HK-2 (cell line): ENCODE measurements at regions not wholly inside any gene's neighbourhood (a gene's known extent, or its start where the extent isn't known, plus 50 kb on each side); places are given as distances from the start of the nearest gene placed in this dataset.

Experiments
- DNase-seq: peaks from one replicate; pipeline ENCODE4 v3.0.0-alpha.2; 2018; ENCODE audit not compliant: unreplicated experiment

DNA sequence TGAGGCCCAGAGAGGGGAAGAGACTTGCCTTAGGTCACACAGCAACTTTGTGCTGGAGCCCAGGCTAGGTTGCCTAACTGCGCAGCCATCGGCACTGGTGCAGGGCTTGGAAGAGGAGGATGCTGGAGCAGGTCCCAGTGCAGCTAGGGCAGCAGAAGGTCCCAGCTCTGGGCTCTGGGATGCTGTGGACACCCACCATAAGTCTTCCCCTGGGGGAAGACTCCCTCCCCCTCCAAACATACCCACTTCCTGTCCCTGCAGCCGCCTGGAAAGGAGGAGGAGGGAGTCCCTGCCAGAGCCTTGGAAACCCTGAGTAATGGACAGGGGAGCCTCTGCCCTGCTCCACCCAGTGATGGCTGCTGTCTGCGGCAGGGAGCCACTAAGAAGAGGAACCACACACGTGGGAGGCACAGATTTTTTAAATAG lies 93.6 kb downstream of the NCR2 start:
- peak; percentile 36 for DNase-seq

DNA sequence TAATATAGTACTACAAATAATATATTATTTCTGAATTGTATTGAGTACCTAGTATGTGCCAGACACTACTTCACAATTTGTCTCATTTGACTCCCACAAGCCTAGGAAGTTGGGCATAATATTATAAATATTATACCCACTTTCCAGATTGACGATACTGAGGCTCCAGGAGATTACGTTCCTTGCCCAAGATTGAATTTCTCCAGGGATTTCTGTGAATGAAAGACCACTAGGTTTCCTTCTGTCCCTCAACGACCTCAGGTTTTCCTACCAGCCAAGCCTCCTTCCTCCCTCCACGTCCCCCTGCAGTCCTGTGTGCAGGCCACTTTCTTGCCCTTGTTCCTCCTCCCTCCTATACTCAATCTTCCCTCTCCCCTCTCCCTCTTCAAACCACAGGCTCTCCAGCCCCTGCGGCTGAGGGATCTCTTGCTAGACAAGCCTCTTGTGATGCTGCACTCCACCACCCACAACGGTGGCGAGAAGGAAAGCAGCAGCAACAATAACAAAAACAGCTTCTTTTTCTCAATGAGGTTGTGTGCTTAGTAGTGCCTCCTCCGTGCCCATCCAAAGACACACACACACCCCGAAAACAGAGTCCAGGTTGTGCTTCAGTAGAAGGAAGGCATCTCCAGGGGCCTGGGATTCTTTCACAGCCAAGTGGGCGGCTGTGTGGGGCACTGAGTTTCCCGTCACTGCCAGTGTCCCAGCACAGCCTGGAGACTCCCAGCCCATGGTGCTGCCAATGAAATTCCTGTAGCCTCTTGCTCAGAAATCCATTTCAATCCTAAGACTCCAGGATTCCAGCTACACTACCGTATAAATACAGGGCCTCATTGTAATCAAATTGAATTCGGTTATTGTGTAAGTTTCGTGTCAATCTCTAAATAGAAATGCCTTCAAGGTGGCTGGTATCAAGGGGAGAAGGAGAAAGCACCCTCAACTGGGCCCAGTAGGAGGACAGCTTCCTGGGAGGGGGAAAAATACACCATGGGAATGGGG lies 94.4 kb downstream of the NCR2 start:
- DNase-seq, result no peak

DNA sequence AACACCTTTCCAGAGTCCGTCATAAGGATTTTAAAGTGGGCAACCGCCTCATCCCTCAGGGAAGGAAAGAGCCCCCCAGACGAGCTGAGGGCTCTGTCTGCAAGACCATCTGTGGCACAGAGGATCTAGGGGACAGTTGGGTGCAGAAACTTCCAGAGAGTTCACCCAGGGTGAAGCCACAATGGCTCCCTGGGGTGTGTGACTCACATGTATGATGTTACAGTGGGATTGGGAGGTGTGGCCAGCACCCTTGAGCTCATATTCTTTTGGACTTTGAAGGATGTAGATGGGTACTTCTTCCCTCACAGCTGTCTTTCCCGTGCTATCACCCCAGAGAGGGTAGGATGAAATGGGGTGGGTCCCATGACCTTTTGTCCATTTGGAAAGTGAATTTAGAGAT lies 95.5 kb downstream of the NCR2 start:
- no peak for DNase-seq

DNA sequence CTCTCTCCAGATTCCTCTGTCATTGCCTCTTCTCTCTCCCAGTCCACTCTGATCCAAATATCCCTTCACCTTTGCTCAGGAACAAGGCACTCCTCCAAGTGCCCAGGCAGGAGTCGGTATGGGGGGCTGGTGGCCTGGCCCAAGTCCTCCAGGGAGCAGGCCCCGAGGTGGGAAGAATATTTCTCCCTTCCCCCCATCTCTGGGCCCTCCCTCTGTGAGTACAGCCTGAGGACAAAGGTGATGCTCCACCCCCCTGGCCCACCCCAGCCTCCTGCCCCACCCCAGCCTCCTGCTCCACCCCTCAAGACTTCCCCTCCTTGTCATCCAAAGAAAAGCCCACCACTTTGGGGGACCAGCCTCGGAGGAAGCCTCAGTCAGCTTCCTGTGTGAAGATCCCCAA lies 96.9 kb downstream of the NCR2 start:
- no peak for DNase-seq

DNA sequence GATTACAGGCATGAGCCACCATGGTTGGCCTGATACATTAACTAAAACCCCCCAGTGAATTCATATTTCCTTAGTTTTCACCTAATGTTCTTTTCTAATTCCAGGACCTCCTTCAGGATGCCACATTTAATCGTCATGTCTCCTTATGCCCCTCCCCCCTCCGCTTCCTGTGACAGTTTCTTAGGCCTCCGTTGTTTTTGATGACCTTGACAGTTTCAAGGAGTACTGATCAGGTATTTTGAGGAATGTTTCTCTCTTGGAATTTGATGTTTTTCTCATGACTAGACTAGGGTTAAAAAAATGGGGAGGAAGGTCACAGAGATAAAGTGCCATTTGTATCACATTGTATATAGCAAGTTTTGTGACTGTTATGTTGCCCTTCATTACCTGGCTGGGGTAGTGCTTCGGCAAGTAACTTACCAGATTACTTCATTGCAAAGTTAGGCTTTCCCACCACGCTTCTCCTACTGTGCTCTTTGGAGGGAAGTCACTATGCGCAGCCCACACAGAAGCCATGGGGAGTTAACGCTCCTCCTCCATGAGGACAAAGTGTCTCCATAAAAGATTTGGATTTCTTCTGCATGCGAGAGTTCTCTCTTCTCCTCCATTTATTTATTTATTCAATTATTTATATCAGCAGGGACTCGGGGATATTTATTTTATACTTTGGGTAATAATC lies 99.5 kb downstream of the NCR2 start:
- no peak for DNase-seq

DNA sequence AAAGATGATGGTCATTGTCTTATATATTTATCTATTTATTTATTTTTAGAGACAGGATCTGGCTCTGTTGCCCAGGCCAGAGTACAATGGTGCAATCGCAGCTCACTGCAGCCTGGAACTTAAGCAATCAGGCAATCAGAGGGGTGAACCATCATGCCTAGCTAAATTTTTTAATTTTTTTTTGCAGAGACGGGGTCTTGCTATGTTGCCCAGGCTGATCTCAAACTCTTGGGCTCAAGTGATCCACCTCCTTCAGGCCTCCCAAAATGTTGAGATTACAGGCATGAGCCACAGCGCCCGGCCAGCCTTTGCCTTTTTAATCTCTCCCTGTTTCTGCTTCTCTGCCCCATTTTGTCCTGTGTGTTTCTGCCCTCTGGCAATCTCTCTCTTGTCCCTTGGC lies 102.2 kb downstream of the NCR2 start:
- no peak for DNase-seq

DNA sequence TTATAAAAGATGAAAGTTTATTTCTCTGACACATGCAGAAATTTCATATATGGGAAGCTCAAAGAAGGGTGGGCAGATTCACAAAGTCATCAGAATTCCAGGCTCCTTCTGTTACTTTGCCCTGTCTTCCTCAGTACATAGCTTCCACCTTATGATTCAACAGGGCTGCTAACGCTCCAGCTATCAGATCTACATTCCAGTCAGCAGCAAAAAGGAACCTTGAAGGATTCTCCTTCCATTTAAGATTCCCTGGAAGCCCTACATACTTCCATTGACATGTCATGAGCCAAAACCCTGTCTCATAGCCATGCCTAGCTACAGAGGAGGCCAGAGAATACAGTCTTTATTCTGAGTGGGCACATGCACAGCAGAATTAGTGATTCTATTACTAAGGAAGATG lies 103.3 kb downstream of the NCR2 start:
- no peak for DNase-seq

DNA sequence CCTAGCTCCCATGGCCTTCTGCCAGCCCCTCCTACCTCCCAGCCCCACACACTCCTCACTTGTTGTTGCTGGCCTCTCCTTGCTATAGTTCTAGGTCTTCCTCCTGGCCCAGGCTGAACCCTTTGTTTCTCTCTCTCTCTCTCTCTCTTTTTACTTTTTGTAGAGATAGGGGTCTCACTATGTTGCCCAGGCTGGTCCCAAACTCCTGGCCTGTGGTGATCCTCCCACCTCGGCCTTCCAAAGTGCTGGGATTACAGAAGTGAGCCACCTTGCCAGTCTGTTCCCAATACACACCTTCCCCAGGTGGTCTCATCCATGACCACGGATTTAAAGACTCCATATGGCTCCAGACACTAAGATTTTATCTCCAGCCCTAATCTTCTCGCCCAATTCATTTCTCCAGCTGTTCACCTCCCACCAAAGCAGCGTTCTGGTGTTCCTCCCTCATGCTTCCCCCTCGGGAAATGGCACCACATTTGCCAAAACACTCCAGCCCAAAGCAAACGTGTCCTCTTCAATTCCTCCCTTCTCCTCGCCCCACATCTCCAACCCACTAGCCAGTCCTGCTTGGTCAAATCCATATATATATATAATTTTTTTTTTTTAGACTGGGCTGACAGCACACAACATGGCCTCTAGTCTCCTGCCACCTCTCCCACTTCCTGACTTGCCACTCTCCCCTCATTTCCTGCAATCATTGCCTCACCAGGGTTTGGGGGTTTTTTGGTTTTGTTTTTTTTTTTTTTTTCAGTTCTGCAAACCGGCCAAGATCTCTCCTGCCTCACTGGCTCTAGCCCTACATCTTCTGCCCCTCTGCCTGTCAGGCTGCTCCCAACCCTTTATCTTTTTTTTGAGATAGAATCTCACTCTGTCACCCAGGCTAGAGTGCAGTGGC lies 104.4 kb downstream of the NCR2 start:
- DNase-seq, result no peak

DNA sequence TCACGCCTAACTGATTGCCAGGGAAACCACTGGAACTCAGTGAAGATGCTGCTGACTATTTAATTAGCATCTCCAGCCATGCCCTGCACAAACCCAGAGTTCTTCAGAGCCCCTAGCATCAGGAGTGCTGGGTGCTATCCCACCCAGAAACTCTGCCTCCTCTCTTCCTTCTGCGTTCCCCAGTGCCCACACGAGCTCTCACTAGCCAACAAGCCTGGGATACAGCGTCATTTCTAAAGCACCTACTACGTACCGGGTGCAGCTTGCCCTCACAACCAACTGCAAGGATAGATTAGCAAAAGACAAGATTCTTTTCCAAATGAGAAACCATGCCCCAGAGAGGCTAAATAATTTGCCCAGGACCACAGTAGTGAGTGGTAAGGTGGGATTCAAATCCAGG lies 105.2 kb upstream of the FOXP4 start:
- no peak for DNase-seq

DNA sequence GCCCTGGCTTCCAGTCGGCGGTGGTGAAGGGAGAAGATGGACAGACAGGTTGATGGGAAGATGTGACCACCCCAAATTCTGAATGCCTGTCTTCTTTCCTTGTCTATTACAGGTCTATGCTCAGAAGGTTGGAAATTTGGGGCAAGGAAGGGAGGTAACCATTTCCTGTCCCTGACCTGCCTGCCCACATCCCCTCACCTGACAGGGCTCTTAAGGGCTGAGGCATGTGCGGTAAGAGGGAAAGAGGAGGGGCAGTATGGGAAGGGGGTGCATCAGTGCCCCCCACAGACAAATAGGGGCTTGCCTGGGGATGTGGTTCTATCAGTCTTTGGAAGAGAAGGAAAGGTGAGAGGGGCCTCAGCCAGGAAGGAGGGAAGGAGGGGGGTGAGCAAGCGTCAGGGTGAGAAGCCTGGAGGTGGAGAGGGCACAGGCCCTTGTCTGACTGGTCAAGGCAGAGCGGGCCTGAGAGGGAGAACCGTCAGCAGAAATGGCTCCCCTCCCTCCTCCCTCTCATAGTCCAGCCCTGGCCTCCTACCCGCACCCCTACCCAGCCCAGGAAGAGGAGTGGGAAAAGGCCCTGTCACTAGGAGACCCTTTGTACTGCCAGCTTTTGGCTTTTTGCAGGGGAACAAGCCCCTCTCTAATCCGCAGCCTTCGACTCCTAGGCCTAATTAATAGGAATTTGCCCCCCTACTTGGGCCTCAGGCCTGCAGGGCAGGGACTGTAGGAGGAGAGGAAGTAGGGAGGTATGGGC lies 104.4 kb upstream of the FOXP4 start:
- DNase-seq, result no peak

DNA sequence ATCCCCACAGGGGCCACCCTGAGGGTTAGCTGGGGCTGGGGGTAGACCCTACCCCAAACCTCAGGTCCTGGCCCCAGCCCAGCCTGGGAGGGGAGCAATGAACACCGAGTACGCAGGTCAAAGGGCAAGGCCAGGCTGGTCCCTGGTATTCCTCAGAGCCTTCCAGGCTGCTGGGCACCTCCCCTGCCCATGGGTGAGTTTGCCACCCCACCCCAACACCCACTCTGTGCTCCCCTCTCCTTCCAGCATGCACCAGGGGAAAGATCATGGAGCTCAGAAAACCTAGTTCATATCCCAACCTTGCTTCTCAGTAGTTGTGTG lies 103.9 kb upstream of the FOXP4 start:
- no peak for DNase-seq

DNA sequence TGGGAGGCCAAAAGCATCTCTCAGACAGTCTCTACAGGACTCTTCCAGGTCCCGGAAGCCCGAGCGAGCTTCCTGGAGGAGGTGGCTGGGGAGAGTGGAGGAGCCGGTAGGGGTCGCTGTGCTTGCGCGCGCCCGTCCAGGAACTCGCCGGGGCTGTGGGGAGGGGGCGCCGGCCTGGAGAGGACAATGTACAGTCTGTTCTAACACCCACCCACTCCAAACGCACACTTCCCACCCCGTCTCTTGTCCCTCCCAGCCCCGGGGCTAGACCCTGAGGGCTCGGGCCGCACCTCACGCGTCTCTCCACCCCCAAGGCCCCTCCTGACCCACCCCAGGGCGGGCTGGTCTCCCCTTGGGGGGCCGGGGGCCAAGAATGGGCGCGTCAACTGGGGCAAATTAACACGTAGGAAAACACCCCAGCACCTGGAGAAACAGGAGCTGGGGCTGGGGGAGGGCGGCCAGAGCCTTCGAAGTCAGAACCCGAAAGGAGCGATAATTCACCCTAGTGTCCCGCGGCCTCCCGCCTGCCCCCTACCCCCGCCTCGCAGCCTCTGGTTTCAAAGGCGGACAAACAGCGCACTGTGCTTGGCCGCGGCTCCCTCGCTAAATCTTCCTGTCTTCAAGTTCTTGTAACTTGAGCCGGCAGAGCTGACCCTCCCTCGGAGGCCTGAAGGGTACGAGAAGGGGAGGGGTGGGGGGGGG lies 103.2 kb upstream of the FOXP4 start:
- no peak for DNase-seq

DNA sequence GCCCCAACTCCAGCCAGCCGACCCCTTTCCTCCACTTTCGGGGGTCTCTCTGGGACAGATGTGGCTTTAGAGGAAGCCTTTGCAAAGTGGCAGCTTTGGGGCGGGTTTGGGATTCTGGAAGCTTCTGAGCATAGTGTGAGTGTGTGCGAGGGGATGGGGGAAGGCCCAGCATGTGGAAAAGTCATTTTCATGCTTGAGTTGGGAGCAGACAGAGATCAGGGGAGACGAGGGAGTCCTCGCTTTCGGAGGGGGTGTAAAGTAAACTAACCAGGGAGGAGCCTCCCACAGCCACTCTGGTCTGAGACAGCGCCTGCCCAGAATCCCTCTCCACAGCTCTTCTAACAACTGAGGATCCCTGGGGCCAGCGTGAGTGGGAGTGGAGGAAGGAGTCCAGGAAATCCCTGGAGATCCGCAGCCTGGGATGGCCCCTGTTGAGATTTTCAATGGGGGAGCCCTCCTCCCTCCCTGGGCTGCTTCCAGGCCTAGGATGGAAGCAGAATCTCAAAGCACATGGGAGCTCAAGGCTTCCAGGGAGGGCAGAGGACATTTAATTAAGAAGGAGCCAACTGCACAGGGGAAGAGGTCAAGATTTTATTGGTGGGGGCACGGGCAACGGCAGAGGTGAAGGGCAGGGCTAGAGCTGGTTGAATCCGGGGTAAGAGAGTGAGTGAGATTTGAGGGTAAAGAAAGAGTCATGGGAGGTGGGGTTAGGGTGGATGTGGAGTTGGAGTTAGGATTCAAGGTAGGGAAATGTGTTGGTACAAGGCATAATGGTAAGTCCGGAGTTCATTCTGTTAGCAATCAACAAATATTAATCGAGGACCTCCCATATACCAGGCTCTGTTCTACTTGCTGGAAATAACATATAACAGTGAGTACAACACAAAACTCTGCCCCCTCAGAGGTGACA lies 102.3 kb upstream of the FOXP4 start:
- DNase-seq, result no peak

DNA sequence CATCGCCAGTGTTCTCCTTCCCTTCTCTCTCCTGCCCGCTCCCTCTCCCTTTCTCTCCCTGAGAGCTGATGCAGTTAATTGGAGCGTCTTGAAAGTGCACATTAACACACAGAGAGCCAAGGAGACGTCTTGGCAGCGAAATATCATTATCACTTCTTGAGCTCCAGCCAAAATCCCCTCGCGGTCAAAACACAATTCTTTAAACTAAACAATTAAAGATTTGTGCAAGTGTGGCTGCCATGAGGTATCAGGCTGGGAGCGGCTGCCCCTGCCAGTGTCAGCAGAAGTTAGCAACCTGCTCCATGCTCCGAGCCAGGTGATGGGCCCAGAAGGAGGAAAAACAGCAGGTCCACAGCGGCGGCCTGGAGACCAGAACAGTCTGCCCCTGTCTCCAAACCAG lies 100.9 kb upstream of the FOXP4 start:
- no peak for DNase-seq

DNA sequence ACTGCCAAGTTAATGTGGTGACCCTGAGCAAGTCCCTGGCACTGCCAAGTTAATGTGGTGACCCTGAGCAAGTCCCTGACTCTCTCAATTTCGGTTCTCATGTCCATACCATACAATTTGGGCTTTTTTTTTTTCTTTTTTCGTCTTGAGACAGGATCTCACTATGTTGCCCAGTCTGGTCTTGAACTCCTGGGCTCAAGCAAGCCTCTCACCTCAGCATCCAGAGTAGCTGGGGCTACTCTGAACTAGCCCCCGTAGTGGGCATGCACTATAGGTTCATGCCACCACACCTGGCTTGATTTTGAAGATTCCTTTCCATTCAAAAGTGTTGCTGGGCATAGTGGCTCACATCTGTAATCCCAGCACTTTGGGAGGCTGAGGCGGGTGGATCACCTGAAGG lies 100.0 kb upstream of the FOXP4 start:
- no peak for DNase-seq

DNA sequence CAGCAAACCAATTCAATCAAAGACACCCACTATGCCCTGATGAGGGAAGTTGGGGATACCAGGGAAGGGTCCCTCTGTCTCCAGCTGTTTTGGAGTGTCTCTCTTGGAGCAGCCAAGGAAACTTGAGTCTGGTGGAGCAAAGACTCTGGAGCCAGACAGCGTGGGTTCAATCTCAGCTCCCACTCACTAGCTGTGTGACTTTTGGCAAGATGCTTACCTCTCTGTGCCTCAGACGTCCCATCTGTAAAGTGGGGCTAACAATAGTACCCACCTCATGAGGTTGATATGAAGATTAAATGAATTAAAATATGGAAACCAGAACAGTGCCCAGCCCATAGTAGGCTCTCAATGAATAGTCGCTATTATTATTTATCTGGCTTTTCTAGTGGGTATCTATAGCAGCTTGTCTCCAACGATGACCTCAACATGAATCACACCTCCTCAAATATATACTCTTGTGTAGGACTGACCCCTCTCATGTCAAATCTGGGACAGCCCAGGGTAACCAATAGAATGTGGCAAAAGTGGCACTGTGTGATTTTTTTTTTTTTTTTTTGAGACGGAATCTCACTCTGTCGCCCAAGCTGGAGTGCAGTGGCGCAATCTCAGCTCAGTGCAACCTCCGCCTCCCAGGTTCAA lies 99.2 kb upstream of the FOXP4 start:
- no peak for DNase-seq

DNA sequence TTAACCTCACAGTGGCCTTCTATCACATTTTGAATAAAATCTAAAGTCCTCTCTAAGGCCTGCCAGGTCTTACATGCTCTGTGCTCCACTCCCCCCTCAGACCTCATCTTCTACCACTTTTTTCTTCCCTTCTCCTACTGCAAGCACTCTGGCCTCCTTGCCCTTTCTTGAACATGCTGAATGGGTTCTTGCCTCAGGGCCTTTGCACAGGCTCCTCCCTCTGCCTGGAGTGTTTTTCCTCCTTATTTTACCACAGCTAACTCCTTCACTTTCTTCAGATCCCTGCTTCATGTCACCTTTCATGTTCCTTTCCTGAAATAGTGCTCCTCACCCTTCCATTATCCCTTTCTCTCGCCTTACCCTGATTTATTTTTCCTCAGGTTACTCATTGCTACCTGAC lies 97.9 kb upstream of the FOXP4 start:
- DNase-seq, result no peak

DNA sequence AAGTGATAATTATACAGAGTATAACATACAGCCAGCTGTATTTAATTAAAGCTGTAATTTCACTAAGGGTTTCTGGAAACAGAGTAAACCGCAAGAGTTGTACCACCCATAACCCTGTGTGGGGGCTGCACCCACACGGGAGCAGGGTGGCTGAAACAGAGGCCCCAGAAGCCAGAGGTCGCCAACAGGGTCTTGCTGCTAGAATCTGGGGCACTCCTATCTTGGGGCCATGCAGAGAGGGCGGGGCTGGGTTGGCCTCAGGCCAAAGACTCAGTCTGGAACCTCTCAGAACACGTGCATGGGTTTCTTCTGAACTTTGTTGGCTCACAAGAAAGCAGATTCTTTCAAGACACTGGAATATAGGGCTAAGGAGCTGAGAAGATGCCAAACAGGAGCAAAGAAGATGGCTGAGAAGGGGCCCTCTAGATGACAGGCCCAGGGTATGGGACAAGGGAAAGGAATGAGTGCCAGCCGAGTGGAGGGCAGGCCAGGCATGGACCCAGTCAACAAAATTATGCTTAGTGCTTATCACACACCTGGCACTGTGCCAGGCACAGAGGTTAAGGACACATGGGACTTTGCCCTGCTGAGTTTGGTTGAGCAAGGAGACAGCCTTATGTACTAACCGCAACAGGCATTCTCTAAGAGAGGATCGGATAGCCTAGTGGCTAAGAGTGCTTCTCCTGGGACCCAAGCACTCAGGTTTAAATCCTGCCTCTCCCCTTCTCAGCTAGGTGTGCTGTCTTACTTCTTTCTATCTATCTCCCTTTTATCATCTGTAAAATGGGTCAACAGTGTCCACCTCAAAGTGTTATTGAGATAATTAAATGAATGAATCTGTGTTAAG lies 96.6 kb upstream of the FOXP4 start:
- DNase-seq, result no peak
